ENCODE measurements at regions not wholly inside any gene's neighbourhood (a gene's known extent, or its start where the extent isn't known, plus 50 kb on each side); places are given as distances from the start of the nearest gene placed in this dataset.

- SMC1A ChIA-PET (ENCODE audit: uncharacterized antibody, unreplicated experiment): interaction anchor here (0.8 kb wide), 1 partner anchor 9 kb away, joined by 3 read pairs; no protein-coding TSS in a partner anchor
- POLR2A ChIA-PET: no interaction called here
- FAIRE-seq (no peak), DNase-seq (ENCODE audit: low read depth, low spot score) (no peak), ATAC-seq (no peak)
- Histone ChIP-seq H3K79me2 (ENCODE audit: control insufficient read depth, insufficient read depth, low read length) (no peaks in the 10 kb centered on the region), H3K36me3 (ENCODE audit: control insufficient read depth in 2 of 2, insufficient read depth in 2 of 2, low read length in 1 of 2) (no peaks in the 10 kb centered on the region), H4K20me1 (ENCODE audit: control insufficient read depth, insufficient read depth) (no peaks in the 10 kb centered on the region), H3K27me3 (replicated peaks in 1 of 2; ENCODE audit: control insufficient read depth in 2 of 2, insufficient read depth in 2 of 2, low read length in 1 of 2) (no peaks in the 10 kb centered on the region), H3K4me1 (ENCODE audit: control insufficient read depth, insufficient read depth, low read length) (no peaks in the 10 kb centered on the region), H3K9ac (ENCODE audit: control insufficient read depth, insufficient read depth, low read length) (no peak overlapping the region), H2AFZ (ENCODE audit: control insufficient read depth, low read depth, low read length) (no peak overlapping the region), H3K4me3 (no peak overlapping the region), H3K9me3 (replicated peaks; ENCODE audit: control insufficient read depth, insufficient read depth, low read length) (no peaks in the 10 kb centered on the region), H3K4me2 (ENCODE audit: control insufficient read depth, insufficient read depth) (no peak overlapping the region), H3K27ac (ENCODE audit: control insufficient read depth, insufficient read depth) (no peak overlapping the region)
- WGBS (ENCODE audit: insufficient coverage, insufficient replicate concordance, low lambda C conversion rate, missing lambda C conversion rate): 0% methylated on average over 2 of the region's 2 CpGs
- TF ChIP-seq NFIC (IDR thresholded peaks at IDR 0.05; ENCODE audit: low read depth, low read length) (0 out of 2 replicates have a peak, but pooled peaks have one; percentile 36), RUNX3 (IDR thresholded peaks at IDR 0.05; ENCODE audit: low read length) (peak; percentile 83), EED (IDR thresholded peaks at IDR 0.05; ENCODE audit: low read depth) (peak; percentile 58), SKIL (IDR thresholded peaks at IDR 0.05; ENCODE audit: low read depth, poor library complexity, severe bottlenecking) (no peak), MAX (IDR thresholded peaks at IDR 0.05; ENCODE audit: low read depth, low read length) (no peak)
- RAD21 ChIA-PET (ENCODE audit: unreplicated experiment): no interaction called here
- in situ Hi-C loops (cut with MboI) (no loop called here), intact Hi-C loops (cut with micrococcal nuclease; ENCODE audit: unreplicated experiment) (no loop called here)
- CTCF ChIA-PET: no interaction called here
- BruUV-seq (replicated peaks): no TSS peak
Observed at GRCh38 chrX:5683996-5684395, 544.7 kb downstream of the NLGN4X start.

- no peak for FAIRE-seq
- no peaks in the 10 kb centered on the region for H4K20me1 ChIP-seq (ENCODE audit: control insufficient read depth, insufficient read depth)
- no peaks in the 10 kb centered on the region for H3K9me3 ChIP-seq (replicated peaks; ENCODE audit: control insufficient read depth, insufficient read depth, low read length)
- ChIA-PET SMC1A (ENCODE audit: uncharacterized antibody, unreplicated experiment) (no interaction called here), CTCF (no interaction called here), POLR2A (no interaction called here), RAD21 (ENCODE audit: unreplicated experiment) (no interaction called here)
- TF ChIP-seq RAD21 (IDR thresholded peaks at IDR 0.05; ENCODE audit: insufficient read depth, low read depth, low read length) (peak; percentile 44; the same call in 1 of the 2 replicates), KDM1A (IDR thresholded peaks at IDR 0.05; ENCODE audit: borderline replicate concordance) (no peak), SMC3 (IDR thresholded peaks at IDR 0.05; ENCODE audit: borderline replicate concordance, low read length) (peak; percentile 8; the same call in 1 of the 2 replicates)
- no peak for DNase-seq (ENCODE audit: low read depth, low spot score)
- H3K4me2 ChIP-seq (ENCODE audit: control insufficient read depth, insufficient read depth): no peak overlapping the region
- in situ Hi-C loops (cut with MboI): no loop called here
- no peaks in the 10 kb centered on the region for H3K4me1 ChIP-seq (ENCODE audit: control insufficient read depth, insufficient read depth, low read length)
- intact Hi-C loops (cut with micrococcal nuclease; ENCODE audit: unreplicated experiment): no loop called here
- no peaks in the 10 kb centered on the region for H3K79me2 ChIP-seq (ENCODE audit: control insufficient read depth, insufficient read depth, low read length)
- WGBS (ENCODE audit: insufficient coverage, insufficient replicate concordance, low lambda C conversion rate, missing lambda C conversion rate): 23% methylated on average over 3 of the region's 3 CpGs
- no peaks in the 10 kb centered on the region for H3K27me3 ChIP-seq (replicated peaks in 1 of 2; ENCODE audit: control insufficient read depth in 2 of 2, insufficient read depth in 2 of 2, low read length in 1 of 2)
- no peaks in the 10 kb centered on the region for H3K36me3 ChIP-seq (ENCODE audit: control insufficient read depth in 2 of 2, insufficient read depth in 2 of 2, low read length in 1 of 2)
- BruUV-seq (replicated peaks): no TSS peak
- no peak overlapping the region for H2AFZ ChIP-seq (ENCODE audit: control insufficient read depth, low read depth, low read length)
- peak; percentile 47; the same call in 1 of the 3 replicates for ATAC-seq
- no peak overlapping the region for H3K4me3 ChIP-seq
- H3K9ac ChIP-seq (ENCODE audit: control insufficient read depth, insufficient read depth, low read length): no peak overlapping the region
- no peak overlapping the region for H3K27ac ChIP-seq (ENCODE audit: control insufficient read depth, insufficient read depth)
Observed at GRCh38 chrX:5681159-5681558, 547.5 kb downstream of the NLGN4X start.

All from GM12878 (cell line).